D341Med (cell line): ENCODE measurements at regions not wholly inside any gene's neighbourhood (a gene's known extent, or its start where the extent isn't known, plus 50 kb on each side); places are given as distances from the start of the nearest gene placed in this dataset.

Source experiments
- DNase-seq: peaks from one replicate; pipeline ENCODE4 v3.0.0; 2012; ENCODE audit warnings: low spot score

DNA sequence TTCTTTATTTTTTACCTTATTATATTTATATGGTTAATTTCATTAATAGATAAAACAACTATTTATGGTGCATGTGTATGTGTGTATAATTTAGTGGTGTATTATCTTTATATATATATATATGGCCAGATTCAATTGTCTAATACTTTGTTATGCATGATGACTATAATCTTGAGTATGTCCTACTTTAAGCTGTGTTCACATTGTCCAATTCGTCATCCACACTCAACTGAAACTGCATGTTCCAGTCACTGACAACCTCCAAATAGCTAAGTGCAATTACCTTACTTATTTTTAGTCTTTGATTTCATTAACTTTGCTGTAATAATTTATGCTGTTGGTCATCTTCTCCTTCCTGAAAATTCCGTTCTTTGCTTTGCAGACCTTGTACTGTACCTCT is 306.5 kb upstream of the TMTC1 start:
- DNase-seq = no peak

DNA sequence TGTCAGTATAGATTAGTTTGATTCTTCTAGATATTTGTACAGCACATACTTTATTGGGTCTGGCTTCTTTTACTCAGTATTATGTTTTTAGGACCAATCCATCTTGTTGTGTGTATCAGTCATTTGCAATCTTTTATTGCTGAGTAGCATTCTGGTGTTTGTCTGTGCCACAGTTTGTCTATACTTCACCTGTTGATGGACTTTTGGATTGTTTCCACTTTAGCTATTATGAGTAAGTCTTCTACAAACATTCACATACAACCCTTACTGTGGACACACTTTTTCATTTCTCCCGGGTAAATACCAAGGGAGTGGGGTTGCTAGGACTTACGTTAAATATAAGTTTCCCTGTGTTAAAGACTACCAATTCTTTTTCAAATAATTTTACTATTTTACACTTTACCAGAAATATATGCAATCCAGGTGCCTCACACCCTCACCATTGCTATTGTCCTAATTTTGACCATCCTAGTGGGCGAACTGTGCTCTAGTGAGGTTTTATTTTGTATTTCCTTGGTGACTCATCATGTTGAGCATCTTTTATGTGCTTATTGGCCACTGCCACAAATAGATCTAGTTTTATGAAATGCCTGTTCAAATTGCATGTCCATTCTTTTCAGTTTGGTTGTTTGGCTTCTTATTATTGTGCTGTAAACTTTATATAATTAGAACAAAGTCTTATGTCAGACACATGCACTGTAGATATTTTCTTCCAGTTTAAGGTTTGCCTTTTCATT is 304.7 kb upstream of the TMTC1 start:
- DNase-seq = no peak

DNA sequence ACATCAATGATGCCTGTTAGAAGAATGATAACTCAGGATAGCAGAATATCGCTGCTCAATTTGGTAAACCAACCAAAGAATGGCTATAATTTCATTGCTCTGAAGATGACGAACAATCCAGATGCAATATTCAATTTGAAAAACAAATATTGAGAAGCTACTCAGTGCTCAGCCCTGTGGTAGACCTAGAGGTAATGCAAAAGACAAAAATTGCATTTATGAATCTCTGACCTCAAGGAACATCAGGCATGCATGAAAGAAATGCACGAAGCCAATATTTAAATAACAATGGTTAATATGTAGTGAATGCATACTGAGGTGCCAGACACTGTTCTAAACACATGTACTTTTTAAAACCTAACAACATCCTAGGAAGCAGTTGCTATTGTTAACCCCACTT is 298.6 kb upstream of the TMTC1 start:
- no peak for DNase-seq

DNA sequence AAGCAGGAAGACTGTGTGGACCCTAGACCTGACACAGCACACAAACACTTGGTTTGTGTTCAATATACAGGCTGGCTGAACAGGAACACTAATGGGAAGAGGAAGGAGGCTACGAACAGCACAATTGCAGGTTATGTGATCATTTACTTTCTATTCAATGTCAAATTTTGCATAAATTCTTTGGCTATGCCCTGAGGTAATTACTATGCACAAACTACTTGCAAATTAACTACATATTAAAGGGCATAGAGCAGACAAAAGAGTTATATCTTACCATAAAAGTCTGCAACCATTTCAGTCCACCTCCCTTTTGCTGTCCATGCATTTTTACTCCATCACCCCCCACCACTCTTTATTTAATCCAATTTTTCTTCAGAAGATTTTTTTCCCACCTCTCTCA is 291.2 kb upstream of the TMTC1 start:
- no peak for DNase-seq

DNA sequence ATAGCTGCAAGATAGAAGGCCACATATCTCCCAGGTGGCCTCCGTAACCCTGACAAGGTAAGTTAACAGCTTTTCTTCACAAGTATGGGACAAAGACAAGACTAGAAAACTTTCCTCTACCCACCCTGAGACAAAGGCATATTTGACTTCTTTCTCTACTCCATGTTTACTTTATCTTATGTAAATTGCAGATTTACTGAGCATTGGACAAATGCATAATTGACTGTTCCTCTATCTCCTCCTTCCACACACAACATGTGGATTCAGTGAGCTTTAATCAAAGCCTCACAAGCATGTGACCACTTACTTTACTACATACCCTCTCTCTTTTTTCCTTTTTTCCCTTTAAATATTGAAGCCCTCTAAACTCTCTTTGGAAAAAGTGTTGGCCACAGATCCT is 289.1 kb upstream of the TMTC1 start:
- DNase-seq = no peak

DNA sequence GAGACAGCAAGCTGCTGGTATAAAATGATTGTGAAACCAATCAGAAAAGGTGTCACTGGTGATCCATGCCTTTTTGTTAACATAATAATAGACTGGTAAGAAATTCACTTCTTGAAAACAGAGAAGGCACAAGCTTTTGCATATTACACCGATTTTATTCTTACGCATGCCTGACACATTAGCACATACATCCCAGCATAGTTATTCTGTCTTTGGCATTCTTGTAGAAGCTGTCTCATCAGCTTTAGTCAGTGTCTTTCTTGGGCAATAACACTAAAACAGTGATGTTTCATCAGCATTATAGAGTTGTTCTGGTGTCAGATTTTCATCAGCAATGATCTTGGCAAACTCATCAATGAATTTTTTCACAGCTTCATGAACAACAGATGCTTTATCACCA is 283.4 kb upstream of the TMTC1 start:
- no peak for DNase-seq

DNA sequence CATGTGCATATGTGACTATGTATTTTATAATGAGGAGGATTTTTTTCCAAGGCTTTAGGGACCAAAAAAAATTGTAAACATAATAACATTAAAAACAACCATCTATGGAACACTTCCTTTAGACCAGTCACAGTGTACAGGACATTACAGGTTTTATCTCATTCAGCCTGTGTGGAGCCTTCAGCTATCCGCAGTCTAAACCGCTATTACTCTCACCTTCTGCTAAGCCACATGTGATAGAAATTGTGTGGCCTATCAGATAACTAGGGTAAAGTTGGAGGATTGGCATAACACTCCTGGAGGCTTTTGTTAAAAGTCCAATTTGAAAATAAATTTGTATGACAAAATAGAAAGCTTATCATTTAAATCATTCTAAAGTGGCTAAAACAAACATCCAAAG is 281.2 kb upstream of the TMTC1 start:
- DNase-seq = no peak

DNA sequence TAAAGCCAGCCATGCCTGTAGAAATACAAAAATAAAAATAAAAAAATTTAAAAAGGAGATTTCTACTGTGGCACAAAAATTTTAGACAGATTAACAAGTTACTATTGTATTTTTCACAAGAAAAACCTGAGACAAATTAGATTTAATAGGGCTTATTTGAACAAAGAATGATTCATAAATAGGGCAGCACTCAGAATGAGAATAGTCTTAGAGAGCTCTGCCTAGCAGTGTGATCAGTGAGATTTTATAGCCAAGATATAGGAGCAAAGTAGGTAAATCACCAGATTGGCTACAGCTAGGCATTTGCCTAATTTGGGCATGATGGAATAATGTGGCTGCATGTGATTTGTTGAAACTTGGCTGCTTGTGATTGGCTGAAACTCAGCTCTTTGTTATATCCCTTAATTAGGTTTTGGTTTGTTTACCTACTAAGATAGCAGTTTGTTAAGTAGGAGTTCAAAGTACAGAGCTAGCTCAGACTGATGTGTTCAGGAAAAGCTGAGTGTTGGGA is 279.7 kb upstream of the TMTC1 start:
- DNase-seq = no peak

DNA sequence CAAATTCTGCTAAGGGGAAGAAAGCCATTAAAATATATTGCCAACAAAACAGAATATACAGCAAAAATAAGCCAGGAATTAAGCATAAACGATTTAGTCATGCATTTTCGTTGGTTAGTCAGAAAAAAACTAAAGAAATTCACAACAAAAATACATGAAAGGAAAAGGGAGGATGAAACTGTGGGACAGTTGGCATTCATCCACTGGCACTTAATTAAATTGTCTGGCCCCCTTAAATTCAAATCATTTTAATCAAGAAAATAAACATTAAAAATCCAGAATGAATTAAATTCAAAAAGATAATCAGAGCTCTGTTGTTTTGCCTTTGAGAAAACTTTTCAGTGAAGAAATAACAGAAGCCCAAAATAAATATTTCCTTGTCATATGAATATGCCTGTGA is 264.6 kb upstream of the TMTC1 start:
- no peak for DNase-seq

DNA sequence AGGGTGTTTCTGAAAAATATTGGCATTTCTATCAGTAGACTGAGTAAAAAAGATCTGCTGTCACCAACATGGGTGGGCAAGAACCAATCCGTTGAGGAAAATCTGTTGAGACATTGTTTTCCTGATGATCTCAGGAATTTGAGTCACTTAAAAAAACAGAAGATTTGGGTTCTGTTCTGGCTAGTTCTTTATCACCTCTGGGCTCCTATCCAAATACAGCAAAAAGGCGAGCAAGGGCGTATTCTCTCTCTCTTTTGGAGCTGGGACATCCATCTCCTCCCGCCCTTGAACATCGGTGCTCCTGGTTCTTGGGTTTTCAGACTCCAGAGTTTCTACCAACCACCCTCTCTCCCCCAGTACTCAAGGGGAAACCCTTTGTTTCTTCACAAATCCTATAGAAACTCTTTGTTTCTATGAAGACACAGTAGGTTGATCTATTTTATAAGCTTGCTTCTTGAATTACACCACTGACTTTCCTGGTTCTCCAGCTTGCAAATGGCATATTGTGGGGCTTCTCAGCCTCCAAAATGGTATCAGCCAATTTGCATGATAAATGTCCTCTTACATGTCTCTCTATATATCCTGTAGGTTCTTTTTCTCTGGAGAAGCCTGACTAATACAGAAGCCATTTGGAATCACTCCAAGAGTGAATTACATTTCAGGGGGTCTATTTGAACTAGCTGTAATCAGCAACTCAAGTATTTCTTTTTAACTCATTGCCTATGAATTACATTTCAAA is 263.9 kb upstream of the TMTC1 start:
- DNase-seq = no peak

DNA sequence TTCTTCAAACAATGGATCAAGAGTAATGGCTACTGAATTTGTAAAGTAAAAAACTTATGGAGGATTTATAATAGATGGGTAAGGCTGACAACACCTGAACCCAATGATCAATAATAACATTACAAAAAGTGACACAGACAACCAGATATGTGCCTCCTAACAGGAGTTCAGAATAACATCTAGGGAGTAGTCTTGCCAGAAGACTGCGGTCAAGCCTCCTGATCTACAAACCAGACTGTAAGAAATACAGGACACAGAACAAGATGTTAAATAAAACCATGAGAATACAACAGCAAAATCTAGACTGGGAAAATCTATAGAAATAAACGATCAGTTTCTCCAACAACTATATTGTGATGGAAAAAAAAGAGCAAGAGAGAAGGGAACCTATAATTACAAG is 262.6 kb upstream of the TMTC1 start:
- DNase-seq = no peak

DNA sequence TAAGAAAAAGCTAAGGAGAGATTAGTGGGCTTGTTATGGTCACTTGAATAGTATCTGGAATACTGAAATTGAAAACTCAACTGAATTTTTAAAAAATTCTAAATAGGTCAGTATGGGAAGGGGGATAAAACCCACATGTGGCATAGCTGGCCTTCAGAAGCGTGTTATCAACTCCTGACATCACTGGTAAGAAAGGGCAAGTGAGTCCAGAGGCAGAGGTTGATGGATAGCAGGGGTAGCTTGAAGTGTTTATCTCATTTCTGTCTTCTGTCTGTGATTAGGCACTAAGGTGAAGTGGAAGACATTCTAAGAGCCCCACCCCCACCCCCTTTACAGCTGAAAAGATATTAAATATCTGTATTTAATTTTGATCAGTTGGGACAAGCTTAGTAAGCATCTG is 261.4 kb upstream of the TMTC1 start:
- DNase-seq = no peak

DNA sequence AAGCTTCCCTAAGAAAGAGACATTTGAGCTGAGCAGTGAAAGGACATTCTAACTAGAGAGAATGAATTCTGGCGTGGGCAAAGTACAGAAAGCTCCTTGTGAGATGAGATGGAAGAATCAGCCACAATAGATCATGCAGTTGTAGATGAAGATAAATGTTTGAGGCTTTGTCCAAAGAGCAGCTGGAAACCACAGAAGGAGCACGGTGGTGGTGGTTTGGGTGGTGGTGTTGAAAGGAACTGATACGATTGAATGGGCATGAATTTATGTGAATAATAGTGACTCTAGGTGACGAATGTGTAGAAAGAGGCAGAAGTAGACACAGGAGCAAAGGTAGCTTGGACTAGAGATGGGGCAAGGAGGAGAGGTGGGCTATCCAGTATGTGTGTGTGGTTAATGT is 260.5 kb upstream of the TMTC1 start:
- DNase-seq = no peak

DNA sequence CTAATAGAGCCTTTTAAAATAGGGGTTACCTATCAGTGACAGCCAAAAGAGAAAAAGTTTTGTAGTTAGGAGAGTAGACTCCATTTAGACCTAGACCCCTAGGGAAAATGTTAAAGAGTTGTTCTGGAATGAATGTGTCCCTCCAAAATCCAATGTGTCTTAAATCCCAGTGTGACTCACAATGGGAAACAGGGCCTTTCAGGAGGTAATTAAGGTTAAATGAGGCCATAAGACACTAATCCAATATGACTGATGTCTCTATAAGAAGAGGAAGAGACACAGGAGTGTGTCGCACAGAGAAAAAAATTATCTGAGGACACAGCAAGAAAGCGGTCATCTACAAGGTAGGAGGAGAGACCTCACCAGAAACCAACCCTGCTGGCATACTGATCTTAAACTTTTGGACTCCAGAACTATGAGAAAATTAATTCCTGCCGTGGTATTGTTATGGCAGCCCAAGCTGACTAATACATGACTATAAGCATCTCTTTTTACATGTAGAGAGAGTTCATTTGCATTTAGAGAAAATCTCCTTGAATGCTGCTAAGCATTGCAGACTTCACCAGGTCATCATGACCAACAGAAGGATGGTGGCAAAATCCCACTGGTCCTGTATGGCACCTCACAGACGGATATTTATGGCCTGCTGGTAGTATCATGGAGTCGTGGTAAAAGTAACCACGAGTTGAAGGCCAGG is 259.6 kb upstream of the TMTC1 start:
- no peak for DNase-seq

DNA sequence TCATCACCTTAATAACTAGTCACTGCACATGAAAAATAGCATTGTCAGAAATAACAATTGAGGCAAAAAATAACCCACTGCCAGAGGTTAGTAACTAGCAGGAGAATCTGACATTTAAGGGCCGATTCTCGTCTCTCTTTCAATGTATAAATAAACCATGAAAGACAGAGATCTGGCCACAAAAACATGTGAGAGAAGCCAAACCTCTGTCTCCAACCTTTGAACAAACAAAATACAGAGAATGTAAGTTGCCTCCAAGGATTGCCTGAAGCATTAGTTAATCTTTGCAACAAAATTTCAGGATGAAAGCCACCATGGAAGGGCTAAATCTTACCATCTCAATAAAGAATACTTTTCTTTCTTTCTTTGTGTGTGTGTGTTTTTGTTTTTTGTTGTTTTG is 257.4 kb upstream of the TMTC1 start:
- no peak for DNase-seq

DNA sequence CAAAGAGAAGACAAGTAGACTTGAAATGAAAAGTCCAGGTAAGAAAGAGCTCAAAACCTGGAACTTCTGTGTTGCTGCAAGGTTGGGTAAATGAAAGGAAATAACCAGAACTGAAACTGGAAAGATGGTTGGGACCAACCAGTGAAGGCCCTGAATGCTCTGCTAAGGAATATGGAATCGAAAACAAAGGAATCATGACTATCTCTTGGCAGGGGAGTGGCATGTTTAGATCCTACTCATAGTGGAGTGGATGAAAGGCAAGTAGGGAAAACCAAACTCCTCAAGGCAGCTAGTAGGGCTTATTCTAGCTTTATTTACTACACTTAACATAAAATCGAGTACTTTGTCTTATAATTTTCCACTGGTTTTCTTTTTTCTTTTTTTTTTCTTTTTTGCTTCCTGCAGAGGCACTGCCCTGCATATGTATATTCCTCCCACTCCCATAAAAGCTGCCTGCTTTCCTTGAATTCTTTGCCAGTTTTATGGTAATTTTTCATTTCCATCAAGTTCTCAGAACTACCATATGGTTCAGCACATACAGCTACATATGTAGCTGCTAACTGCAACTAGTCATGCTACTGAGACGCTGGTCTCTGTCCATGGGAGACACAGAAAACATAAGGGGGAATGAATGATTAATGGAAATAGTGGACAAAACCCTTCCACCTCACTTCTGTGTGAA is 247.1 kb upstream of the TMTC1 start:
- DNase-seq = no peak

DNA sequence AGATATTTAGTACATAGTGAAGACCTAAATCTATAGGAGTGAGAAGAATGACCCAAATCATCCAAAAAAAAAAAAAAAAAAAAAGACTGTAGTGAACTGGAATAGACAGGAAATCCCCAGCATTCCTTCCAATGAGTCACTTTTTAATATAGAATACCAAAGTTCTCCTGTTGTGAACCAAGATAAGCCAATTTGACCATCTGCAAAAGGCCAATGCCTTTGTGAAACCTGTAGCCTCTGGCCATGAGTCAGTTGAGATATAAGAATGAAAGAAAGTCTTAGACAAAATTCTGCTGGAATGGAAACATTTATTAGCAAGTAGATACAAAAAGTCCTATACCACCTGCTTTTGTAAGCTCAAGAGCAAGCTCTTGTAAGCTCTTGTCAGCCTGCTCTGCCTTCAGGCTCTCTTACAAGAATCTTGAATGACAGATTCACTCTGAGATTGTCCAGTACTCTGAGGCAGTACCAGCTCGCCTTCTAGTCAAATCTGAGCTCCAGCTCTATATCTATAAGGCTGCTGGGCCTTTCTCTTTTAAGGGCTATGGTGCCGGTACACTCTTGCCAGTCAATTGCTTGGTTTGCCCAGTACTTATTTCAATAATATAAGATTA is 243.0 kb upstream of the TMTC1 start:
- no peak for DNase-seq

DNA sequence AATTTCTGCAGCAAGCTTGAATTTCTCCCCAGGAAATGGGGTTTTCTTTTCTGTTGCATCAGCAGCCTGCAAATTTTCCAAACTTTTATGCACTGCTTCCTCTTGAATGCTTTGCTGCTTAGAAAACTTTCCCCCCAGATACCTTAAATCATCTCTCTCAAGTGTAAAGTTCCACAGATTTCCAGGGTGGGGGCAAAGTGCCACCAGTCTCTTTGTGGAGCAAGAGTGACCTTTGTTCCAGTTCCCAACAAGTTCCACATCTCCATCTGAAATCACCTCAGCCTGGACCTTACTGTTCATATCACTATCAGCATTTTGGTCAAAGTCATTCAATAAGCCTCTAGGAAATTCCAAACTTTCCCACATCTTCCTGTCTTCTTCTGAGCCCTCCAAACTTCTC is 241.6 kb upstream of the TMTC1 start:
- DNase-seq = no peak

DNA sequence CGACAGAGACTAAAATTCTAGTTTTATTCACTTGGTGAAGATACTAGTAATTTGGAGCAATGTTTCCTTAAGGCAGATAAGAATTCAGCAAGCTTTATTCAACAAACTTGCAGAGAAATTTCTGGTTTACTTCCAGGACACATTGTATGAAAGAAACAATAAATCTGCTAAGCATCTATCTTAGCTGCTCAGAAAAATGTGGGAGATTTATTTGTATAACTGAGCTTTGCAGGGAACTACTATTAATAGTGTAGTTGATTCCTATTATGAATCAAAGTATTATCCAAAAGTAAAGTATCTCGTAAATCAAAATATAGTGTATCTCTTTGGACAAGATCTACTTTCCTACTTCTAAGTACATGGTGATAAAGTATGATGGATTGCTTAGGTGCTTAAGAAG is 239.4 kb upstream of the TMTC1 start:
- no peak for DNase-seq

DNA sequence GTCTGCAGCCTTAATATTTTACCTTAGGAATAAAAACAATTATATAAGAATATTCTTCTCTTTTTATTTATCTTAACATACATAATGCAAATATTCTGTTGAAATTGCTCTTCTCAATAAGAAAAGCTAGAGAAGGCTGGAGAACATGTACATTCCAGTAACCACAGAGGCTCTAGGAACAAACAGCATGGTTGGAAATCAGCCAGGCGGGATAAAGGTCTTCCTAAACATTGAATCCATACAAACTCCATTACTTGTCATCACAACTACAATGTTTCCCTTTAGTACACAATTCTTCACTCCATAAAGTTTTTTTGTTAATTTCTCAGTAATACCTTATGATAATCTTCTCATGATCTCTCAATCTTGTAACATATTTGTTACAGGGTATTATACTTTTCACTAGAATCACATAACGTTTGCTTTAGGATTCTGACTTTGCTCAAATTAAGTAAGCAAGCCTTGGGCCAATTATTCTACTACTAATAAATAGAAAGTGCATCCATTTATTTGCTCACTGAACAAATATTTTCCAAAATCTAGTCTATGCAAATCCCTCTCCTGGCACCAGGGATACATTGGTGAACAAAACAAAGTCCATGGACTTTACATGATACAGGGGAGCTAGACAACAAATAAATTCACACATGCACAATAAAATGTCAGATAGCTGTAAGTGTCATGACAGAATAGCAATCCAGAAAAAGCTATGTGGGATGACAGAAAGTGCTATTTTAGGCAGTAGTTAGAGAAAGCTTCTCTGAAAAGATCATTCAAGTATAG is 237.5 kb upstream of the TMTC1 start:
- DNase-seq = no peak
